Right forelimb (tissue), 1 donor: ENCODE measurements at regions not wholly inside any gene's neighbourhood (a gene's known extent, or its start where the extent isn't known, plus 50 kb on each side); places are given as distances from the start of the nearest gene placed in this dataset.
A peak's percentile ranks its signal among the peaks of the same experiment; 100 is the strongest.
"Not testable (repeated sequence)": the region's sequence is repeated elsewhere in the genome, so short reads cannot be mapped to it uniquely, and the experiment has no call there.

Experiments used
- DNase-seq: peaks from one replicate; pipeline ENCODE4 v3.0.0-alpha.2; 2018

DNA sequence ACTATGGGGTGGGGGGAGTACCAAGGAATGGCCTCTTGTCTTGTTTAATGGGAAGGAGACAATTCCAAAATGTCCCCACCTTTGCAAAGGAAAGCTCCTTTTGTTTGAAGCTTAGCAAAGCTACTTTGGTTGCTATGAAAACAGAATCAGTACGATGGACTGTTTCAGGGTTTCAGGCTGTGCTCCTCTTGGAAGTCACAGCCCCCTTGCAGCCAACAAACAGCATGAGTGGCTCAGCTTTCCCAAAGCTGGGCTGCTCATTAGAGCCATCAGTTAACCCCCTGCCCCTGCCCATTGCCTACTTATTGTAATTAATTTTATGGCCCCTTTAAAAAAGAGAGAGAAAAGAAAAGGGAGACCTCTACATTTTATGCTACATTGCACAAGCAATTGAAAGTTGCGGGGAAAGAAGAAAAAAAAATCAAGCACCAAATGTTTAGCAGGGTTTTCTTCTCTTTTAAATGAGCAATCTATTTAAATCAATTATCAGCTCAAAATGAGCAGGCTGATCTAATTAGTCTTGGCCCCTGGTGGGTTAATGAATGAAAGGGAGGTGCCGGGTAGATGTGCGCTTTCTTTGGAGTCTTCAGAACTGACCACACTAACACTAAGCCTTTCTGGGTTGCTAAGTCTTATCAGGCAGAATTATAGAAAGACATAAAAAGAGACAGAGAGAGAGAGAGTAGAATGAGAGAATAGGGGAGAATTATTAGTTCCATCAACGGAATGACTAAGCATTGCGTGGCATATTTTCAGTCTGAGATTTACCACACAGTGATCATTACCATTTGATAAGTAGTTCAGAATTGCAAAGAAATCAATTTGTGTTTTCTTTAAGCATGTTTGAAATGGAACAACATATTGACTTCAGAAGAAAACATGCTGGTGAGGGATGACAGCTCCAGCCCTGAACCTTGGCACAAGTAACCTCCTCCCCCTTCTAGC lies 284.9 kb downstream of the INSIG2 start:
- DNase-seq, result no peak

GRCh38 chr2:118371515-118371914 lies 283.2 kb downstream of the INSIG2 start:
- peak; percentile 50 for DNase-seq

GRCh38 chr2:118369521-118369920 lies 281.2 kb downstream of the INSIG2 start:
- not testable (repeated sequence) for DNase-seq

DNA sequence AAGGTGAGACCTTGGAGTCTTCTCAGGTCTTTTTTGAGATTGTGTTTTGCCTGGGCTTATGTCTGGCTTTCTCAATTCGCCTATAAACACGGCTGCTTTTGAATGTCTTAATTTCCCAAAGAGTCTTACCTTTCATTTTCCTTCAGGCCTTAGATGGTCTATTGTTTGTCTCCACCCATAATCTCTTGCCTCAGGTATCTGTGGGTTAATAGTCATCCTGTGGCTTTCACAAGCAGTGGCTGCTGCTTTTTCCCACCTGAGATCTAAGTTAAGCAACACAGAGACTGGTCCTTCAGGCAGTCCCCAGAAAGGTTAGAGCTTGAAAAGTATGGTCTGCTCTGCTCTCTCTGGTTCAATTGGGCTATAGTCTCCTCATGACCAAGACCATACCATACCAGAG lies 275.3 kb downstream of the INSIG2 start:
- no peak for DNase-seq

- no peak for DNase-seq
These were observed 267.8 kb downstream of the INSIG2 start for GRCh38 chr2:118356051-118356450.

DNA sequence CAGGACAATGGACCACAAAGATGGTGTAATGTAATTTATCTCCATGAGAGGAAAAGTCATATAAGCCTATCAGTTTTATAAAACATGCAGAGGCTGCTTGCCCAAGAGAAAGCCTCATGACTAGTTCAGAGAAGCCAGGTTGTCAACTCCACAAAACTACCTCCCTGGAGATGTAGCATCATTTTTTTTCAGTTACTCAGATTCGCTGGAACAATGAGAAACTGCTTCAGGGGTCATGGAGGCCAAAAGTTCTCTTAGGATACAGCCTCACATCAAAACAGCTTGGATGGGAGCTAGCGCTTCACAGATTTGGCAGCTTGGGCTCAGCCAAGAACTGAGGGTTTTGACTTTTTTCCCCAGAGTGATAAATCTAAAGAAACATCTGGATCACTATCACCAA lies 263.5 kb downstream of the INSIG2 start:
- DNase-seq, result no peak

- DNase-seq, result no peak
These were observed 262.4 kb downstream of the INSIG2 start for GRCh38 chr2:118350621-118351020.

GRCh38 chr2:118349365-118349764 lies 261.1 kb downstream of the INSIG2 start:
- DNase-seq, result no peak

DNA sequence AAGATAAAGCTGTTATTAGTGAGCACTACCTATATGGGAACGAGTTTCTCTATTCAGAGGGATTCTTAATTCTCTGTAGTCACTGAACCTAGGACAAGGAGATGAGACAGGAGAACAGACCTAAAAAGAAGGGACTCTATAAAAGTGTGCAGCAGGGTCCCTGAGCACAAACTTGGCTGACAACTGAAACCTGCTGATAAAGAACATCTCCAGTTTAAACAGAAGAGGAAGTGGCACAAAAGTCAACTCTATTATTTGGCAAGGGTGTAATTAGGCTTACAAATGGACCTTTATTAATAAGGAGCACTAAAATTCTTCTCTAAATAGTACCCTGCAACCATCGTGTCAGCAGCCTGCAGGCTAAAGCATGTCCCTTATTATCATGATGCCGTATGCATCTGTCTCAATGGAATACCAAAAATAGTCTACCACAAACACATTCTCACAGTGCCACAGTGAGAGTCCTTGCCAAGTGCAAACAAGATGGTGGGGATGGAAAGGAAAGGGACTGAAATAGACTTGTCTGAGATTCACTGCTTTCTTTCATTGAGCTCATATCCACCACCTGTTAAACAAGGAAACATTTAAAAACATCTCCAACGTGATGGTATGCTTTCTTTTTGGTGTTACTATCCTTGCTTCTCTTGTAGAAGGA lies 260.2 kb downstream of the INSIG2 start:
- DNase-seq, result no peak

- DNase-seq, result no peak
These were observed 257.2 kb downstream of the INSIG2 start for GRCh38 chr2:118345465-118345864.

DNA sequence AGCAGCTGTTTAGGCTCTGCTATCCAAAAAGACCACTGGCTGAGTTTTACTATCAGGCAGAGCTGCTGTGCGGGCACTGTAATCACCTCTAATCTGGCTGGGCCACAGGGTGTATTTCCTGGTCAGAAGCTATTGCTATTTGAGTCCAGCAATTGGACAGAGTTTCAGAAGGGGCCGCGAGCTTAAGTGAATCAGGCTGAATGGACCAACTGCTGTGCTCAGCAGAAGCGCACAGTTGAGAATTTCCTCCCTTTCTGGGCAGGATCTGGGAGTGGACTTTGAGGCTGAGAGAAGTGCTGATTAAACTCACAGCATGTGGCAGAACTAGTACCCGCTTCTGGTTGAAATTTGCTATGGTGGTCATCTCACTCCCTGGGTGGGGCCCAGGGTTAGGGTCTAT lies 251.8 kb downstream of the INSIG2 start:
- no peak for DNase-seq

- no peak for DNase-seq
These were observed 251.1 kb downstream of the INSIG2 start for GRCh38 chr2:118339386-118339785.

DNA sequence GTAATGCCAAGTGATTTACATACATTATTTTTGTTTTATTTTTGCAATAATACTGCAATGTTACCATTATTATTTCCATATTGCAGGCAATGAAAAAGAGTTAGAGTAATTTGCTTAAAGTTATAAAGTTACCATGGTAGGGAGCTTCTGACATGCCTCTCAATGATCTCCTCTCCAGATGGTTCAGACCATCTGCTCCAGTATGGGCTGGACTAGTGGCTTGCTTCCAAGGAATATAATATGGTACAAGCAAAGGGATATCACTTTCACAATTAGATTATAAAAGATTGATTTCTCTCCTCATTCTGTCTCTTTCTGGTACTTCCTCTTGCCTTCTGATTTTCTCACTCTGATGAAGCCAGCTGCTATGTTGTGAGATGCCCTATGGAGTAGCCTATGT lies 245.4 kb downstream of the INSIG2 start:
- no peak for DNase-seq

- DNase-seq, result no peak
These were observed 237.2 kb downstream of the INSIG2 start for GRCh38 chr2:118325321-118325955.

GRCh38 chr2:118322406-118322805 lies 234.1 kb downstream of the INSIG2 start:
- no peak for DNase-seq

DNA sequence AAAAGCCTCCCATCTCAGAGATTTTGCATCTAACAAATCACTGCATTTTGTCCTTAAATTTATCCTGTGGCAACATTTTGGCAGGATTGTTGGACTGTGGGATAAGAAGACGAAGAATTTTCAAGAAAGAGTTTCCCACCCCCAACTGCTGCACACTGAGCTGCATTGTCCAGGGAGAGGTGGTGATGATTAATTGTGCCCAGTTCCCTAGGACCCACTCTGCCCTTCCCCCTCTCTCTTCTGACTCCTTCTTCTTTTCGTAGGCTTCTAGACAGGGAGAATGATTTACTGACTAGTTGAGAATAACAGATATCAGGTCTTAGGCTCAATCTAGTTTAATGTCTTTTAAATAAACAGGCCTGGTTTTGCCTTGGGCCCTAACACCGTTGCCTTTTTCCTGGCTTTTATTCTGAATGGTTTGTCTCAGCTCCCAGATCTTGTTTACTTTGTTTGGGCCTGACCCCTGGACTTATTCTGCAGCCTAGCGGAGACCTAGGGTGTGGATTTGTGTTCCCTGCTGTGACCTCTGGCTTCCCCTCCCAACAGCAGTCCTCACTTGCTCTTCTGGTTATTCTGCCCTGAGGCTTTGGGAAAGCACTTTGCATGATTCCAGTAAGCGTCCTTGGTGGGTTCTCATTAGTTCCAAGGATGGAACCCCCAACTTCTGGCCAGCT lies 233.3 kb downstream of the INSIG2 start:
- DNase-seq, result no peak

GRCh38 chr2:118320658-118321057 lies 232.4 kb downstream of the INSIG2 start:
- DNase-seq, result no peak

GRCh38 chr2:118320196-118320595 lies 231.9 kb downstream of the INSIG2 start:
- no peak for DNase-seq

DNA sequence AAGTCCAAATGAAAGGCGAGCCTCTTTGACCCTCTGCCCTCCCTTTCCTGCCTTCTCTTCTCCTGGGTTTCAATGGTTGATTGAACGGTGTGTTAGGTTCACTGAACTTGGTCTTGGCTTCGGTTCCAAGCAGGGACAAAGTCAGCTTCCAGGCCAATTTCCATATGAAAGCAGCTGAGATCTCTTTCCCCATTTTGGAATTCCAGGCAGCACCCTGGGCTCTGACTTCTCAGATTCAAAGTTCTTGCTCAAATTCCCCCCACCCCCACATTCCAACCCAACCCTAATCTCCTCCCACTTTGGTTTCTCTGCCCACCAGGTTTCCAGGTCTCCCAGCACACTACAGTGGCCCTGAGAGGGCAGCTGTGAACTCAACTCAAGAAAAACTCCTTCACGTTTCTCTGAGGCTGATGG lies 231.0 kb downstream of the INSIG2 start:
- DNase-seq, result no peak

- DNase-seq, result no peak
These were observed 227.3 kb downstream of the INSIG2 start for GRCh38 chr2:118315606-118316005.

DNA sequence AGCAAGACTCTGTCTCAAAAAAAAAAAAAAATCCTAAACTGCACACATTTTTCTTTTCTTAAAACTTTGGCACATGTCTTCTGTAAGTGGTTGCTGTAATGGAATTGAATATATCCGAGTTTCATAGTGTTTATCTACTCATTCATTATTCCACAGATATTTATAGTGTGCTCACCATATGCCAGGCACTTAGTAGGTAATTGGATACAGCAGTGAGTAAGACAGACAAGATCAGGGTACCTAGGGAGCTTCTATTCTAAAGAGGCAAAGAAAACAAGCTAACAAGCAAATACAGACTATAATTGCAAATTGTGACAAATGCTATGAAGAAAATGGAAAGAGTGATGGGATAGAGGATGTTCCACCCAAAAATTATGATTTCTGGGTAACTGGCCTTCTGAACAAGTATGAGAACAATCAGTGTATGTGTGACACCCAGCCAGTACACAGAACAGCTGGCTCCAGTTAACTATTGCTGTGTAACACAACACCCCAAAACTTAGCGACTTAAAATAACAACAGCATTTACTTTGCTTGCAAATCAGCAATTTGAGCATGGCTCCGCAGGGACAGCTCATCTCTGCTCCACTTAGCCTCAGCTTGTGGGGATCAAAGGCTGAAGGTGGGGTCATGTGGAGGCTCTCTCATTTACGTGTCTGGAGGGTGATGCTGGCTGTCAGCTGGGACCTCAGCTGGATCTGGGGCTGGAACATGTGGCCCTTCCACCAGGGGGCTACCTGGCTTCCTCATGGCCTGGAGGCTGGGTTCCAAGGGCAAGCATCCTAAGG lies 224.9 kb downstream of the INSIG2 start:
- no peak for DNase-seq
